WTC11 (cell line): ENCODE measurements at regions not wholly inside any gene's neighbourhood (a gene's known extent, or its start where the extent isn't known, plus 50 kb on each side); places are given as distances from the start of the nearest gene placed in this dataset.

ENCODE experiments used
- ATAC-seq: fragments of 200-7000 bp; cut with Tn5 transposase; 2 replicates; pipeline ENCODE4 v1.10.0; 2021; ENCODE audit warnings: mild to moderate bottlenecking, moderate library complexity
- CTCF ChIA-PET: fragments of 300-600 bp; sonication (Branson Sonifier 250); formaldehyde crosslinking; loops from one replicate; lab custom pipeline; 2021; ENCODE audit warnings: antibody characterized with exemption; lab: Charles Lee
- POLR2A ChIA-PET: fragments of 350-600 bp; sonication (Branson Sonifier 250); formaldehyde crosslinking; loops from one replicate; lab custom pipeline; 2021; ENCODE audit warnings: antibody characterized with exemption; lab: Charles Lee
- DNase-seq: peaks from one replicate; pipeline ENCODE4 v3.0.0; 2021; ENCODE audit warnings: low spot score
- H3K27ac Mint-ChIP-seq: 2 replicates; pipeline ENCODE4 v1.8.0; 2021; ENCODE audit warnings: mixed read lengths
- H3K27me3 Mint-ChIP-seq: 2 replicates; pipeline ENCODE4 v1.8.0; 2021; ENCODE audit warnings: low read depth, mild to moderate bottlenecking, moderate library complexity, mixed read lengths
- H3K36me3 Mint-ChIP-seq: 2 replicates; pipeline ENCODE4 v1.8.0; 2021; ENCODE audit warnings: mixed read lengths
- H3K4me1 Mint-ChIP-seq: 2 replicates; pipeline ENCODE4 v1.8.0; 2022; ENCODE audit warnings: mixed read lengths
- H3K4me3 Mint-ChIP-seq: 2 replicates; pipeline ENCODE4 v1.8.0; 2021; ENCODE audit warnings: mild to moderate bottlenecking, moderate library complexity, mixed read lengths
- H3K9me3 Mint-ChIP-seq: 2 replicates; pipeline ENCODE4 v1.8.0; 2021; ENCODE audit warnings: mixed read lengths
- CBFB ChIP-seq: sonication (generic); formaldehyde crosslinking; IDR thresholded peaks from 2 replicates; pipeline ENCODE4 v1.8.1; 2022; ENCODE audit warnings: mild to moderate bottlenecking, low read depth, missing genetic modification reagents
- CREM ChIP-seq: sonication (generic); formaldehyde crosslinking; IDR thresholded peaks from 2 replicates; pipeline ENCODE4 v1.8.1; 2022; ENCODE audit warnings: mild to moderate bottlenecking, missing genetic modification reagents, moderate library complexity
- FOXP1 ChIP-seq: sonication (generic); formaldehyde crosslinking; IDR thresholded peaks from 2 replicates; pipeline ENCODE4 v1.8.0; 2022; ENCODE audit warnings: missing genetic modification reagents, mild to moderate bottlenecking, moderate library complexity, borderline replicate concordance
- GABPB1 ChIP-seq: sonication (generic); formaldehyde crosslinking; IDR thresholded peaks from 2 replicates; pipeline ENCODE4 v1.8.1; 2023; ENCODE audit warnings: mild to moderate bottlenecking, missing genetic modification reagents
- IRF2 ChIP-seq: sonication (generic); formaldehyde crosslinking; IDR thresholded peaks from 2 replicates; pipeline ENCODE4 v1.8.0; 2022; ENCODE audit warnings: low read depth, missing genetic modification reagents, borderline replicate concordance
- JAZF1 ChIP-seq: fragments of 250-450 bp; sonication (Bioruptor Pico); IDR thresholded peaks from 2 replicates; pipeline ENCODE4 v1.9.0; 2021; ENCODE audit warnings: moderate library complexity, mild to moderate bottlenecking, inconsistent platforms
- KAT7 ChIP-seq: sonication (generic); formaldehyde crosslinking; IDR thresholded peaks from 2 replicates; pipeline ENCODE4 v1.8.1; 2023; ENCODE audit warnings: missing genetic modification reagents, mild to moderate bottlenecking, borderline replicate concordance
- RELA ChIP-seq: sonication (generic); formaldehyde crosslinking; IDR thresholded peaks from 2 replicates; pipeline ENCODE4 v1.8.1; 2022; ENCODE audit warnings: missing genetic modification reagents, mild to moderate bottlenecking, borderline replicate concordance
- SMAD4 ChIP-seq: sonication (generic); formaldehyde crosslinking; IDR thresholded peaks from 2 replicates; pipeline ENCODE4 v1.8.0; 2022; ENCODE audit warnings: mild to moderate bottlenecking, missing genetic modification reagents
- TEAD4 ChIP-seq: sonication (generic); formaldehyde crosslinking; IDR thresholded peaks from 2 replicates; pipeline ENCODE4 v1.8.0; 2022; ENCODE audit warnings: mild to moderate bottlenecking, missing genetic modification reagents
- TP53 ChIP-seq: sonication (generic); formaldehyde crosslinking; IDR thresholded peaks from 2 replicates; pipeline ENCODE4 v1.8.1; 2023; ENCODE audit warnings: mild to moderate bottlenecking, missing genetic modification reagents
- ZBTB21 ChIP-seq: sonication (generic); formaldehyde crosslinking; IDR thresholded peaks from 2 replicates; pipeline ENCODE4 v1.8.1; 2023; ENCODE audit warnings: mild to moderate bottlenecking, missing genetic modification reagents, borderline replicate concordance
- ZNF121 ChIP-seq: sonication (generic); formaldehyde crosslinking; IDR thresholded peaks from 2 replicates; pipeline ENCODE4 v1.8.0; 2023; ENCODE audit warnings: missing genetic modification reagents
- ZNF138 ChIP-seq: sonication (generic); formaldehyde crosslinking; conservative IDR thresholded peaks from 2 replicates; pipeline ENCODE4 v1.8.1; 2022; ENCODE audit warnings: mild to moderate bottlenecking, moderate library complexity, missing genetic modification reagents
- ZNF263 ChIP-seq: sonication (generic); formaldehyde crosslinking; IDR thresholded peaks from 2 replicates; pipeline ENCODE4 v1.8.1; 2022; ENCODE audit warnings: low read depth, mild to moderate bottlenecking, moderate library complexity, missing genetic modification reagents
- ZNF423 ChIP-seq: fragments of 250-450 bp; sonication (Bioruptor Pico); IDR thresholded peaks from 2 replicates; pipeline ENCODE4 v2.1.2; 2022; ENCODE audit warnings: mild to moderate bottlenecking, moderate library complexity
- TF ChIP-seq, protein P1 (sequence below): sonication (generic); formaldehyde crosslinking; IDR thresholded peaks from 2 replicates; pipeline ENCODE4 v1.8.0; 2022; ENCODE audit warnings: mild to moderate bottlenecking, missing genetic modification reagents
- TF ChIP-seq, protein P2 (sequence below): sonication (generic); formaldehyde crosslinking; IDR thresholded peaks from 2 replicates; pipeline ENCODE4 v1.8.1; 2022; ENCODE audit warnings: missing genetic modification reagents, borderline replicate concordance
- TF ChIP-seq, protein P3 (sequence below): fragments of 250-450 bp; sonication (Bioruptor Pico); IDR thresholded peaks from 2 replicates; pipeline ENCODE4 v2.1.2; 2022; ENCODE audit warnings: mild to moderate bottlenecking, moderate library complexity
- TF ChIP-seq, protein P4 (sequence below): fragments of 250-450 bp; sonication (Bioruptor Pico); conservative IDR thresholded peaks from 2 replicates; pipeline ENCODE4 v1.9.0; 2021; ENCODE audit warnings: mild to moderate bottlenecking
- TF ChIP-seq, protein P5 (sequence below): sonication (generic); formaldehyde crosslinking; IDR thresholded peaks from 2 replicates; pipeline ENCODE4 v1.8.1; 2023; ENCODE audit warnings: mild to moderate bottlenecking, missing genetic modification reagents

DNA sequence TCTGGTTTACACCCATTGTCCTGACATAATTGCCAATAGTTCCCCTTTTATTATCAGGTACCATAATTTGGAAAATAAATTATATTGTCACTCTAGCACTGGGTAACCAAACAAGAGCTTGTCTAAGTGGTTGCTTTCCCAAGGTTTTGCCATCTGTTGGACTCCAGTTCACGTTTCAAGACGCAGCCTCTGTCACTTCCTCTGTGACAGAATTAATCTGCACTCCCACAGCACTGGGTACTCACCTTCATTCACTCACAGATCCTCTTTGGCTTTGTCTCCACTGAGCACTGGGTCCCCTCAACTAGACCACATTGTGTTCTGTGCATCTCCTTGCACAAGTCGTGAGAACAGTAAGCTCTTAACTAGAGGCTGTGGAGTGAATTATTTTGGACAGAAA, 123.6 kb upstream of the JUN start:
- DNase-seq (no peak), ATAC-seq (no peak)
- Mint-ChIP-seq H3K27me3 (peaks cover 8% of the 10 kb centered on the region), H3K9me3 (no peaks in the 10 kb centered on the region), H3K4me3 (no peak overlapping the region), H3K4me1 (peaks cover 9% of the 10 kb centered on the region), H3K36me3 (no peaks in the 10 kb centered on the region), H3K27ac (no peak overlapping the region)
- TF ChIP-seq CREM (CRISPR knock-in tag) (no peak), KAT7 (CRISPR knock-in tag) (no peak), JAZF1 (CRISPR knock-in tag) (no peak), SMAD4 (no peak), ZNF138 (no peak), TP53 (CRISPR knock-in tag) (no peak), FOXP1 (CRISPR knock-in tag) (no peak), GABPB1 (CRISPR knock-in tag) (no peak), ZNF263 (CRISPR knock-in tag) (no peak), ZNF423 (CRISPR knock-in tag) (no peak), TEAD4 (CRISPR knock-in tag) (no peak), RELA (CRISPR knock-in tag) (no peak), CBFB (CRISPR knock-in tag) (no peak), ZBTB21 (CRISPR knock-in tag) (no peak), ZNF121 (CRISPR knock-in tag) (no peak), IRF2 (no peak)
- TF ChIP-seq, protein P1, sequence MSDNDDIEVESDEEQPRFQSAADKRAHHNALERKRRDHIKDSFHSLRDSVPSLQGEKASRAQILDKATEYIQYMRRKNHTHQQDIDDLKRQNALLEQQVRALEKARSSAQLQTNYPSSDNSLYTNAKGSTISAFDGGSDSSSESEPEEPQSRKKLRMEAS (CRISPR knock-in tag) = no peak
- TF ChIP-seq, protein P2, sequence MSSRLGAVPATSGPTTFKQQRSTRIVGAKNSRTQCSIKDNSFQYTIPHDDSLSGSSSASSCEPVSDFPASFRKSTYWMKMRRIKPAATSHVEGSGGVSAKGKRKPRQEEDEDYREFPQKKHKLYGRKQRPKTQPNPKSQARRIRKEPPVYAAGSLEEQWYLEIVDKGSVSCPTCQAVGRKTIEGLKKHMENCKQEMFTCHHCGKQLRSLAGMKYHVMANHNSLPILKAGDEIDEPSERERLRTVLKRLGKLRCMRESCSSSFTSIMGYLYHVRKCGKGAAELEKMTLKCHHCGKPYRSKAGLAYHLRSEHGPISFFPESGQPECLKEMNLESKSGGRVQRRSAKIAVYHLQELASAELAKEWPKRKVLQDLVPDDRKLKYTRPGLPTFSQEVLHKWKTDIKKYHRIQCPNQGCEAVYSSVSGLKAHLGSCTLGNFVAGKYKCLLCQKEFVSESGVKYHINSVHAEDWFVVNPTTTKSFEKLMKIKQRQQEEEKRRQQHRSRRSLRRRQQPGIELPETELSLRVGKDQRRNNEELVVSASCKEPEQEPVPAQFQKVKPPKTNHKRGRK (CRISPR knock-in tag) = no peak
- TF ChIP-seq, protein P3, sequence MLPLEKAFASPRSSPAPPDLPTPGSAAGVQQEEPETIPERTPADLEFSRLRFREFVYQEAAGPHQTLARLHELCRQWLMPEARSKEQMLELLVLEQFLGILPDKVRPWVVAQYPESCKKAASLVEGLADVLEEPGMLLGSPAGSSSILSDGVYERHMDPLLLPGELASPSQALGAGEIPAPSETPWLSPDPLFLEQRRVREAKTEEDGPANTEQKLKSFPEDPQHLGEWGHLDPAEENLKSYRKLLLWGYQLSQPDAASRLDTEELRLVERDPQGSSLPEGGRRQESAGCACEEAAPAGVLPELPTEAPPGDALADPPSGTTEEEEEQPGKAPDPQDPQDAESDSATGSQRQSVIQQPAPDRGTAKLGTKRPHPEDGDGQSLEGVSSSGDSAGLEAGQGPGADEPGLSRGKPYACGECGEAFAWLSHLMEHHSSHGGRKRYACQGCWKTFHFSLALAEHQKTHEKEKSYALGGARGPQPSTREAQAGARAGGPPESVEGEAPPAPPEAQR (CRISPR knock-in tag) = no peak
- POLR2A ChIA-PET = no interaction called here
- CTCF ChIA-PET = no interaction called here

DNA sequence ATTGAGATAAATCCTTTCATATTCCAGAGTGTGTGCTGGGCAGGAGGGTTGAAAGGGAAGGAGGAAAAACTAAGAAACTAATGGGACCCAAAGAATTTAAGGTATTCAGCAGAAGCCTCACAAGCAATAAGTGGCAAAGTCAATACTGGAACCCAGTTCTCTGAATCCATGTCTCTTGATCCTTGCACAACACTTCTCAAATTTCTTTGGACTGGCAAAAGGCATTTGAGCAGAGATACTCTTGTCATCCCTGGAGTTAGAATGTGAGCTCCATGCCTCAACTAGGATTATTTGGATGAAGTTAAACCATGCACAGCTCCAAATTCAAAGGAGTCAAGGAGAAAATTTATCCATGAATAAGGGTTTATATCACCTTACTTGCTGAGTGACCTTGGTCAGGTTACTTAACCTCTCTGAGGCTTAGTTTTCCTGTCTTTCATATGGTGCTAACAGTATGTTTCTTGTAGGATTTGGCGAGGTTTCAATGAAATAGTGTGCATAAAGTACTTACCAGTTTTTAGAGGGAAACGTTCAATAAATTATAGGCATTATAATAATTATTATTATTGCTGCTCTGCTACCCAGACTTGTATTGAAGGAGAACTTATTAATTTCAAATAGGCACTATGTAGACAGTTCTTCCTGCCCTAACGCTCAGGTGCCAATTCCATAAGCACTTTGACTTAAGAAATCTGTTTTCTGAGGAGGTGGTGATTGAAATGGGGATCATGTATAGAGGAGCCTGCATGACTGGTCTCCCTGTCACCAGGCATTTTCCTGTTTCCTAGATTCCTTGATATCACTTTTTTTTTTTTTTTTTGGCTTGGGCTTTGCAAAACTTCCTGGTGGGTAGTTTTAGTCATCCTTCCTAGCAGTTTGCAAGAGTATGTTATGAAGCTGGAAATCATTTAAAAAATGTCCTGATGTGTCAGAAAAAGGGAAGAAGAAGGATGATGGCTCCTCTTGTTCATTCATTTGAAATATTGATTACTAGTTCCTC, 125.0 kb upstream of the JUN start:
- Mint-ChIP-seq H3K9me3 (peaks cover 4% of the 10 kb centered on the region), H3K36me3 (peaks cover under 1% of the 10 kb centered on the region), H3K27me3 (no peaks in the 10 kb centered on the region; the same call in none of the 2 replicates), H3K4me3 (no peak overlapping the region), H3K27ac (no peak overlapping the region), H3K4me1 (peaks cover 8% of the 10 kb centered on the region)
- TF ChIP-seq, protein P4, sequence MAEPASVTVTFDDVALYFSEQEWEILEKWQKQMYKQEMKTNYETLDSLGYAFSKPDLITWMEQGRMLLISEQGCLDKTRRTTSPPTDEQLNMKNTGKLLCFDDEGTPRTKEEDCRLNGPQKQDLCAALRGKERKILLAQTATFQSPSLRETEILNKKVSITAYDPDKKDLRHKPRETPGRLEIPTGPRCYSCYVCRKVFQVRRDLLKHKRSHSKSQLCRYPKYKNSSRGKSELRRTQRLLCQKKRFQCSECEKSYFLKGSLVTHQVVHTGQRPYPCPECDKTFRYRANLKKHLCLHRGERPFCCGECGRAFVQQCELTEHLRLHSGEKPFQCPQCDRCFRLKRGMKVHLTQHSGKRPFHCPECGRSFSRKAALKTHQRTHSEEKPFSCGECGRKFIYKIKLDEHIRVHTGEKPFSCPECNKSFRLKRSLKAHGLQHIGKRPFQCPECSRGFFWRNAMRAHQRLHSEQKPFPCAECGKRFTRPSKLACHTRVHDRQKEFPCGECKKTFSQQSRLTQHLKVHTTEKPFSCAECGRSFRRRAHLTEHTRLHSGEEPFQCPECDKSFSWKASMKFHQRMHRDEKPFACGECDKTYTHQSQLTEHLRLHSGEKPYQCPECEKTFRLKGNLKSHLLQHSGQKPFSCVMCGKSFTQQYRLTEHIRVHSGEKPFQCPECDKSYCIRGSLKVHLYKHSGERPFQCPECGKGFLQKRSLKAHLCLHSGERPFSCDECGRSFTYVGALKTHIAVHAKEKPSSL (CRISPR knock-in tag) = no peak
- TF ChIP-seq, protein P5, sequence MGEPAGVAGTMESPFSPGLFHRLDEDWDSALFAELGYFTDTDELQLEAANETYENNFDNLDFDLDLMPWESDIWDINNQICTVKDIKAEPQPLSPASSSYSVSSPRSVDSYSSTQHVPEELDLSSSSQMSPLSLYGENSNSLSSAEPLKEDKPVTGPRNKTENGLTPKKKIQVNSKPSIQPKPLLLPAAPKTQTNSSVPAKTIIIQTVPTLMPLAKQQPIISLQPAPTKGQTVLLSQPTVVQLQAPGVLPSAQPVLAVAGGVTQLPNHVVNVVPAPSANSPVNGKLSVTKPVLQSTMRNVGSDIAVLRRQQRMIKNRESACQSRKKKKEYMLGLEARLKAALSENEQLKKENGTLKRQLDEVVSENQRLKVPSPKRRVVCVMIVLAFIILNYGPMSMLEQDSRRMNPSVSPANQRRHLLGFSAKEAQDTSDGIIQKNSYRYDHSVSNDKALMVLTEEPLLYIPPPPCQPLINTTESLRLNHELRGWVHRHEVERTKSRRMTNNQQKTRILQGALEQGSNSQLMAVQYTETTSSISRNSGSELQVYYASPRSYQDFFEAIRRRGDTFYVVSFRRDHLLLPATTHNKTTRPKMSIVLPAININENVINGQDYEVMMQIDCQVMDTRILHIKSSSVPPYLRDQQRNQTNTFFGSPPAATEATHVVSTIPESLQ = no peak
- ATAC-seq = no peak
- ChIA-PET POLR2A (no interaction called here), CTCF (no interaction called here)
- no peak for DNase-seq
